IMR-90 (cell line): ENCODE measurements at regions not wholly inside any gene's neighbourhood (a gene's known extent, or its start where the extent isn't known, plus 50 kb on each side); places are given as distances from the start of the nearest gene placed in this dataset.
A peak's percentile ranks its signal among the peaks of the same experiment; 100 is the strongest.

Source experiments
- ATAC-seq: fragments of 200-7000 bp; cut with Tn5 transposase; 2 replicates; pipeline ENCODE4 v1.9.1; 2020; ENCODE audit warnings: low read depth, mild to moderate bottlenecking, moderate library complexity
- BruUV-seq: library from RNA; stranded (reverse); fragments of 400-500 nt; replicated peaks from 2 replicates; lab custom pipeline; 2021; lab: Mats Ljungman, UMichigan
- CTCF ChIA-PET: fragments of 300-600 bp; formaldehyde crosslinking; extraction: SDS; loops from one replicate; lab custom pipeline; 2021; ENCODE audit warnings: antibody characterized with exemption; lab: Yijun Ruan, JAX
- POLR2A ChIA-PET: fragments of 300-600 bp; sonication (Branson Sonifier 250); formaldehyde crosslinking; loops from one replicate; lab custom pipeline; 2022; ENCODE audit warnings: antibody characterized with exemption; ENCODE audit not compliant: unreplicated experiment; lab: Charles Lee
- DNase-seq: peaks from one replicate; pipeline ENCODE4 v3.0.0; 2013
- H2AFZ ChIP-seq: replicated peaks from 2 replicates; pipeline ENCODE3; 2013; ENCODE audit warnings: low read length, mild to moderate bottlenecking; ENCODE audit not compliant: poor library complexity
- H2AK5ac ChIP-seq: 2 replicates; pipeline ENCODE4 v1.6.1; 2013; ENCODE audit warnings: low read depth, low read length, inconsistent platforms
- H2AK9ac ChIP-seq: replicated peaks from 2 replicates; pipeline ENCODE3; 2013; ENCODE audit warnings: mild to moderate bottlenecking, low read depth, low read length, moderate library complexity; ENCODE audit not compliant: poor library complexity
- H2BK120ac ChIP-seq: 2 replicates; pipeline ENCODE4 v1.6.1; 2013; ENCODE audit warnings: low read depth, low read length, inconsistent platforms
- H2BK15ac ChIP-seq: 3 replicates; pipeline ENCODE4 v1.6.1; 2013; ENCODE audit warnings: low read depth, low read length, inconsistent platforms
- H2BK20ac ChIP-seq: 2 replicates; pipeline ENCODE4 v1.6.1; 2013; ENCODE audit warnings: low read depth, mild to moderate bottlenecking, inconsistent platforms, low read length, moderate library complexity
- H2BK5ac ChIP-seq: 2 replicates; pipeline ENCODE4 v1.6.1; 2013; ENCODE audit warnings: mild to moderate bottlenecking, low read depth, low read length, inconsistent platforms; ENCODE audit not compliant: poor library complexity, severe bottlenecking
- H3K14ac ChIP-seq: replicated peaks from 2 replicates; pipeline ENCODE4 v1.6.1; 2013; ENCODE audit warnings: low read depth, low read length, inconsistent platforms
- H3K18ac ChIP-seq: 2 replicates; pipeline ENCODE4 v1.6.1; 2013; ENCODE audit warnings: low read depth, low read length, control low read depth
- H3K23ac ChIP-seq: 2 replicates; pipeline ENCODE4 v1.6.1; 2013; ENCODE audit warnings: low read depth, low read length, inconsistent platforms
- H3K27ac ChIP-seq: 2 replicates; pipeline ENCODE4 v1.5.1; 2013; ENCODE audit warnings: mild to moderate bottlenecking, control low read depth, low read length; ENCODE audit not compliant: insufficient read depth
- H3K27me3 ChIP-seq: 2 replicates; pipeline ENCODE4 v1.6.1; 2013; ENCODE audit warnings: low read length; ENCODE audit not compliant: control insufficient read depth, insufficient read depth
- H3K36me3 ChIP-seq: 2 replicates; pipeline ENCODE4 v1.6.1; 2013; ENCODE audit warnings: low read length, mixed read lengths; ENCODE audit not compliant: control insufficient read depth, insufficient read depth
- H3K4ac ChIP-seq: 2 replicates; pipeline ENCODE4 v1.6.1; 2013; ENCODE audit warnings: low read depth, low read length, inconsistent platforms
- H3K4me1 ChIP-seq: 2 replicates; pipeline ENCODE4 v1.6.1; 2013; ENCODE audit warnings: low read length, mixed read lengths; ENCODE audit not compliant: control insufficient read depth, insufficient read depth
- H3K4me2 ChIP-seq: 2 replicates; pipeline ENCODE4 v1.6.1; 2013; ENCODE audit warnings: low read depth, mild to moderate bottlenecking, control low read depth, low read length, moderate library complexity
- H3K4me3 ChIP-seq: 2 replicates; pipeline ENCODE4 v1.5.1; 2013; ENCODE audit warnings: low read depth, mild to moderate bottlenecking, control low read depth, low read length, moderate library complexity; ENCODE audit not compliant: insufficient read depth
- H3K56ac ChIP-seq: 2 replicates; pipeline ENCODE4 v1.6.1; 2013; ENCODE audit warnings: low read length, inconsistent platforms; ENCODE audit not compliant: insufficient read depth; ENCODE audit errors: extremely low read depth
- H3K79me1 ChIP-seq, 2 experiments: 2 replicates each; pipeline ENCODE4 v1.6.1; 2013; ENCODE audit warnings: low read length in 2 of 2, inconsistent platforms in 1 of 2, low read depth in 1 of 2
- H3K9ac ChIP-seq: 2 replicates; pipeline ENCODE4 v1.6.1; 2013; ENCODE audit warnings: low read depth, low read length, control low read depth
- H3K9me1 ChIP-seq: 2 replicates; pipeline ENCODE4 v1.6.1; 2013; ENCODE audit warnings: low read length, inconsistent platforms; ENCODE audit not compliant: insufficient read depth
- H3K9me3 ChIP-seq: 2 replicates; pipeline ENCODE4 v1.6.1; 2013; ENCODE audit warnings: low read length; ENCODE audit not compliant: control insufficient read depth, insufficient read depth
- H4K20me1 ChIP-seq: 2 replicates; pipeline ENCODE4 v1.6.1; 2013; ENCODE audit warnings: low read length, inconsistent platforms; ENCODE audit not compliant: insufficient read depth
- H4K5ac ChIP-seq: 2 replicates; pipeline ENCODE4 v1.6.1; 2013; ENCODE audit warnings: mild to moderate bottlenecking, low read depth, low read length, control low read depth
- H4K8ac ChIP-seq, 2 experiments: 2 replicates each; pipeline ENCODE4 v1.6.1; 2013; ENCODE audit warnings: low read depth in 2 of 2, low read length in 2 of 2, control low read depth in 1 of 2, inconsistent platforms in 1 of 2
- H4K91ac ChIP-seq: 2 replicates; pipeline ENCODE4 v1.6.1; 2013; ENCODE audit warnings: low read depth, low read length, inconsistent platforms; ENCODE audit not compliant: insufficient read depth
- BHLHE40 ChIP-seq: fragments of 150-350 bp; IDR thresholded peaks from 2 replicates; pipeline ENCODE4 v1.6.1; 2016; ENCODE audit warnings: mild to moderate bottlenecking, low read depth, low read length
- CEBPB ChIP-seq: IDR thresholded peaks from 2 replicates; pipeline ENCODE4 v1.6.1; 2012; ENCODE audit warnings: low read depth, low read length, improper control_type of control experiment
- CHD1 ChIP-seq: IDR thresholded peaks from 2 replicates; pipeline ENCODE4 v1.6.1; 2012; ENCODE audit warnings: low read depth, low read length, improper control_type of control experiment
- FOS ChIP-seq: fragments of 150-350 bp; IDR thresholded peaks from 2 replicates; pipeline ENCODE4 v1.6.1; 2016; ENCODE audit warnings: low read depth, low read length
- MAFK ChIP-seq: IDR thresholded peaks from 2 replicates; pipeline ENCODE4 v1.6.1; 2012; ENCODE audit warnings: low read depth, low read length, improper control_type of control experiment
- MAZ ChIP-seq: IDR thresholded peaks from 2 replicates; pipeline ENCODE4 v1.6.1; 2012; ENCODE audit warnings: low read depth, mild to moderate bottlenecking, low read length, improper control_type of control experiment, moderate library complexity, borderline replicate concordance
- MXI1 ChIP-seq: IDR thresholded peaks from 2 replicates; pipeline ENCODE4 v1.6.1; 2012; ENCODE audit warnings: low read depth, mild to moderate bottlenecking, low read length, moderate library complexity, borderline replicate concordance
- NFE2L2 ChIP-seq: fragments of 150-350 bp; IDR thresholded peaks from 2 replicates; pipeline ENCODE4 v1.6.1; 2016; ENCODE audit warnings: low read depth, mild to moderate bottlenecking, low read length
- POLR2A ChIP-seq: IDR thresholded peaks from 2 replicates; pipeline ENCODE4 v1.6.1; 2012; ENCODE audit warnings: mild to moderate bottlenecking, low read depth, low read length
- RAD21 ChIP-seq: IDR thresholded peaks from 2 replicates; pipeline ENCODE4 v1.6.1; 2012; ENCODE audit warnings: low read length, improper control_type of control experiment
- RCOR1 ChIP-seq: IDR thresholded peaks from 2 replicates; pipeline ENCODE4 v1.6.1; 2012; ENCODE audit warnings: mild to moderate bottlenecking, low read length, improper control_type of control experiment; ENCODE audit not compliant: insufficient replicate concordance
- RFX5 ChIP-seq: IDR thresholded peaks from 2 replicates; pipeline ENCODE4 v1.8.0; 2012; ENCODE audit warnings: low read depth, mild to moderate bottlenecking, low read length, moderate library complexity
- SMC3 ChIP-seq: fragments of 150-350 bp; IDR thresholded peaks from 2 replicates; pipeline ENCODE4 v1.6.1; 2016; ENCODE audit warnings: low read depth, mild to moderate bottlenecking, antibody characterized with exemption, low read length, moderate library complexity
- WGBS, 2 experiments: methylation state at CpG; one replicate each; pipeline versions ENCODE4 v1.1.5 to v1.1.7; 2013; ENCODE audit warnings: missing lambda C conversion rate in 2 of 2; ENCODE audit not compliant: insufficient read length in 1 of 2; ENCODE audit errors: extremely low coverage in 2 of 2; 5-methylcytosine and 5-hydroxymethylcytosine counted together
- dilution Hi-C: fragments of 300-500 bp; cut with HindIII; formaldehyde crosslinking; loops from one replicate; pipeline ENCODE4 v1.14.3; 2018; ENCODE audit warnings: low sequenced_read_pairs; ENCODE audit not compliant: unreplicated experiment
- in situ Hi-C: fragments of 300-500 bp; cut with MboI; formaldehyde crosslinking; loops from 3 replicates; pipeline ENCODE4 v1.14.3; 2019; ENCODE audit warnings: low sequenced_read_pairs, inconsistent platforms, mixed read lengths
- intact Hi-C: fragments of 100-400 bp; cut with micrococcal nuclease; formaldehyde crosslinking; loops from 2 replicates; pipeline ENCODE4 v1.10.0; 2022
- TF ChIP-seq, protein P1 (sequence below): fragments of 150-350 bp; IDR thresholded peaks from 2 replicates; pipeline ENCODE4 v1.6.1; 2017; ENCODE audit warnings: mild to moderate bottlenecking, antibody characterized with exemption, low read length, low read depth
- TF ChIP-seq, protein P2 (sequence below): conservative IDR thresholded peaks from 2 replicates; pipeline ENCODE4 v1.5.1; 2012; ENCODE audit warnings: mild to moderate bottlenecking, low read depth, low read length, improper control_type of control experiment
- TF ChIP-seq, protein P3 (sequence below): fragments of 150-350 bp; IDR thresholded peaks from 2 replicates; pipeline ENCODE4 v1.6.1; 2016; ENCODE audit warnings: low read depth, mild to moderate bottlenecking, low read length, moderate library complexity, borderline replicate concordance

DNA sequence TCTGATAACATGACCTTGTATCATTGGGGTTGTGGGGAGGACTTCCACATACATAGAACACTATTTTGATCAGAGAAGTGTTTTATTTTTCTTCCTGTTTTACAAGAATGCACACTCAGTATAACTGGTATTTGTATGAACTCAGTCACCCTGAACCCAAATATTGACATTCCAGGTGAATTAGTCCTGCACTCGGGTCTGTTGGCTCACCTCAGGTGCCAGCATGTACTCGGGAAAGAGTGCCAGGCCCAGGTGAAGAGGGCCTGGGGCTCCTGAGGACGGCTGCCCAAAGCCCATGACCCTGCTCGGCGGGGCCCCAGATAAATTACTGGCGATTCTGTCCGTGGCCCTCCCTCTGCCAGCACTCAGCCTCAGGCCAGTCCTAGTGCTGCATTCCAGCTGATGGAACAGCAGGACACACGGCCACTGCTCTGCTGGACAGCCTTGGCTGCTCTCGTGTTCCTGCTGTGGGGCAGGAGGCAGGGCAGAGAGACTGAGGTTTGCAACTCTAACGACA is 75.4 kb upstream of the TMPRSS2 start:
- 0 out of 2 replicates have a peak, but pooled peaks cover 12% of the 10 kb centered on the region for H3K9me1 ChIP-seq
- peaks cover 1% of the 10 kb centered on the region; the same call in 1 of the 2 replicates for H3K9me3 ChIP-seq
- TF ChIP-seq, protein P1, sequence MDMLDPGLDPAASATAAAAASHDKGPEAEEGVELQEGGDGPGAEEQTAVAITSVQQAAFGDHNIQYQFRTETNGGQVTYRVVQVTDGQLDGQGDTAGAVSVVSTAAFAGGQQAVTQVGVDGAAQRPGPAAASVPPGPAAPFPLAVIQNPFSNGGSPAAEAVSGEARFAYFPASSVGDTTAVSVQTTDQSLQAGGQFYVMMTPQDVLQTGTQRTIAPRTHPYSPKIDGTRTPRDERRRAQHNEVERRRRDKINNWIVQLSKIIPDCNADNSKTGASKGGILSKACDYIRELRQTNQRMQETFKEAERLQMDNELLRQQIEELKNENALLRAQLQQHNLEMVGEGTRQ, result no peak
- TF ChIP-seq MXI1 (no peak), BHLHE40 (no peak), RCOR1 (no peak), SMC3 (no peak), CHD1 (no peak), NFE2L2 (no peak), RAD21 (no peak), MAZ (no peak), FOS (no peak), RFX5 (no peak), MAFK (no peak), POLR2A (no peak), CEBPB (no peak)
- TF ChIP-seq, protein P2, sequence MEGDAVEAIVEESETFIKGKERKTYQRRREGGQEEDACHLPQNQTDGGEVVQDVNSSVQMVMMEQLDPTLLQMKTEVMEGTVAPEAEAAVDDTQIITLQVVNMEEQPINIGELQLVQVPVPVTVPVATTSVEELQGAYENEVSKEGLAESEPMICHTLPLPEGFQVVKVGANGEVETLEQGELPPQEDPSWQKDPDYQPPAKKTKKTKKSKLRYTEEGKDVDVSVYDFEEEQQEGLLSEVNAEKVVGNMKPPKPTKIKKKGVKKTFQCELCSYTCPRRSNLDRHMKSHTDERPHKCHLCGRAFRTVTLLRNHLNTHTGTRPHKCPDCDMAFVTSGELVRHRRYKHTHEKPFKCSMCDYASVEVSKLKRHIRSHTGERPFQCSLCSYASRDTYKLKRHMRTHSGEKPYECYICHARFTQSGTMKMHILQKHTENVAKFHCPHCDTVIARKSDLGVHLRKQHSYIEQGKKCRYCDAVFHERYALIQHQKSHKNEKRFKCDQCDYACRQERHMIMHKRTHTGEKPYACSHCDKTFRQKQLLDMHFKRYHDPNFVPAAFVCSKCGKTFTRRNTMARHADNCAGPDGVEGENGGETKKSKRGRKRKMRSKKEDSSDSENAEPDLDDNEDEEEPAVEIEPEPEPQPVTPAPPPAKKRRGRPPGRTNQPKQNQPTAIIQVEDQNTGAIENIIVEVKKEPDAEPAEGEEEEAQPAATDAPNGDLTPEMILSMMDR, result no peak
- TF ChIP-seq, protein P3, sequence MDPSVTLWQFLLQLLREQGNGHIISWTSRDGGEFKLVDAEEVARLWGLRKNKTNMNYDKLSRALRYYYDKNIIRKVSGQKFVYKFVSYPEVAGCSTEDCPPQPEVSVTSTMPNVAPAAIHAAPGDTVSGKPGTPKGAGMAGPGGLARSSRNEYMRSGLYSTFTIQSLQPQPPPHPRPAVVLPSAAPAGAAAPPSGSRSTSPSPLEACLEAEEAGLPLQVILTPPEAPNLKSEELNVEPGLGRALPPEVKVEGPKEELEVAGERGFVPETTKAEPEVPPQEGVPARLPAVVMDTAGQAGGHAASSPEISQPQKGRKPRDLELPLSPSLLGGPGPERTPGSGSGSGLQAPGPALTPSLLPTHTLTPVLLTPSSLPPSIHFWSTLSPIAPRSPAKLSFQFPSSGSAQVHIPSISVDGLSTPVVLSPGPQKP, result no peak
- BruUV-seq, result no TSS peak
- no peak overlapping the region for H3K14ac ChIP-seq
- WGBS, 2 experiments, result 29% methylated on average over 4 of the region's 10 CpGs; no CpG with 5 or more reads in 1 of the 2 experiments
- H2AFZ ChIP-seq, result peak overlapping the region; percentile 17
- ATAC-seq (peak; percentile 59), DNase-seq (peak; percentile 8)
- H2BK120ac ChIP-seq, result no peak overlapping the region
- H3K27me3 ChIP-seq, result no peaks in the 10 kb centered on the region; the same call in 1 of the 2 replicates
- POLR2A ChIA-PET, result no interaction called here
- no peak overlapping the region for H3K4ac ChIP-seq
- no peak overlapping the region for H3K9ac ChIP-seq
- no peaks in the 10 kb centered on the region for H3K36me3 ChIP-seq
- H4K5ac ChIP-seq, result no peak overlapping the region
- no peak overlapping the region for H3K56ac ChIP-seq
- H4K8ac ChIP-seq, result no peak overlapping the region
- H4K20me1 ChIP-seq, result no peaks in the 10 kb centered on the region
- intact Hi-C loops, result no loop called here
- H3K79me1 ChIP-seq, result no peaks in the 10 kb centered on the region
- dilution Hi-C loops, result no loop called here
- no peak overlapping the region for H3K18ac ChIP-seq
- no peak overlapping the region for H3K4me3 ChIP-seq
- H2BK5ac ChIP-seq, result no peak overlapping the region
- H2BK20ac ChIP-seq, result no peak overlapping the region
- H3K4me1 ChIP-seq, result no peaks in the 10 kb centered on the region
- CTCF ChIA-PET, result no interaction called here
- no peak overlapping the region for H4K91ac ChIP-seq
- no peak overlapping the region for H3K27ac ChIP-seq
- H2BK15ac ChIP-seq, result no peak overlapping the region
- H2AK5ac ChIP-seq, result no peak overlapping the region
- H3K4me2 ChIP-seq, result no peak overlapping the region
- no peak overlapping the region for H2AK9ac ChIP-seq
- in situ Hi-C loops, result no loop called here
- no peak overlapping the region for H3K23ac ChIP-seq
